HFFc6 (cell line): ENCODE measurements at regions not wholly inside any gene's neighbourhood (a gene's known extent, or its start where the extent isn't known, plus 50 kb on each side); places are given as distances from the start of the nearest gene placed in this dataset.

Experiments used
- DNase-seq: peaks from one replicate; pipeline ENCODE4 v3.0.0-alpha.2; 2018
- H3K27ac Mint-ChIP-seq: 2 replicates; pipeline ENCODE4 v1.8.0; 2020; ENCODE audit warnings: mild to moderate bottlenecking, mixed read lengths
- H3K27me3 Mint-ChIP-seq: 2 replicates; pipeline ENCODE4 v1.8.0; 2021; ENCODE audit warnings: mild to moderate bottlenecking, moderate library complexity, mixed read lengths; ENCODE audit not compliant: insufficient read depth
- H3K36me3 Mint-ChIP-seq: 2 replicates; pipeline ENCODE4 v1.8.0; 2021; ENCODE audit warnings: low read depth, mixed read lengths
- H3K4me1 Mint-ChIP-seq: 2 replicates; pipeline ENCODE4 v1.8.0; 2020; ENCODE audit warnings: low read depth, mixed read lengths
- H3K4me3 Mint-ChIP-seq: 2 replicates; pipeline ENCODE4 v1.8.0; 2020; ENCODE audit warnings: mild to moderate bottlenecking, moderate library complexity, mixed read lengths
- H3K9me3 Mint-ChIP-seq: 2 replicates; pipeline ENCODE4 v1.8.0; 2020; ENCODE audit warnings: mild to moderate bottlenecking, mixed read lengths
- TF ChIP-seq, protein P1 (sequence below): fragments of 200-600 bp; sonication (generic); IDR thresholded peaks from 2 replicates; pipeline ENCODE4 v1.5.0; 2021; ENCODE audit warnings: antibody characterized with exemption, mild to moderate bottlenecking

DNA sequence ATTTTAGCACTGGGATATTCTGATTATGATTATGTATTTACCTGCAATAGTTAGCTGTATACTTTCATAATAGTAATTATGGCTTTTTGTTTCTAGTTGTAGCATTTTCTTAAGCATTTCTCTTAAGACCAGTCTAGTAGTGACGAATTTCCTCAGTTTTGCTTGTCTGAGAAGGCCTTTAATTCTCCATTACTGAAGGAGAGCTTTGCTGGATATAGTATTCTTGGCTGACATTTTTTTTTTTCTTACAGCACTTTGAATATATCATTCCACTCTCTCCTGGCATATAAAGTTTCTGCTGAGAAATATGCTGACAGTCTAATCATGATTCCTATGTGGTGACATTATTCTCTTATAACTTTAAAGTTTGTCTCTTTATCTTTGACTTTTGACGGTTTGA lies 181.1 kb upstream of the DMRTA1 start:
- TF ChIP-seq, protein P1, sequence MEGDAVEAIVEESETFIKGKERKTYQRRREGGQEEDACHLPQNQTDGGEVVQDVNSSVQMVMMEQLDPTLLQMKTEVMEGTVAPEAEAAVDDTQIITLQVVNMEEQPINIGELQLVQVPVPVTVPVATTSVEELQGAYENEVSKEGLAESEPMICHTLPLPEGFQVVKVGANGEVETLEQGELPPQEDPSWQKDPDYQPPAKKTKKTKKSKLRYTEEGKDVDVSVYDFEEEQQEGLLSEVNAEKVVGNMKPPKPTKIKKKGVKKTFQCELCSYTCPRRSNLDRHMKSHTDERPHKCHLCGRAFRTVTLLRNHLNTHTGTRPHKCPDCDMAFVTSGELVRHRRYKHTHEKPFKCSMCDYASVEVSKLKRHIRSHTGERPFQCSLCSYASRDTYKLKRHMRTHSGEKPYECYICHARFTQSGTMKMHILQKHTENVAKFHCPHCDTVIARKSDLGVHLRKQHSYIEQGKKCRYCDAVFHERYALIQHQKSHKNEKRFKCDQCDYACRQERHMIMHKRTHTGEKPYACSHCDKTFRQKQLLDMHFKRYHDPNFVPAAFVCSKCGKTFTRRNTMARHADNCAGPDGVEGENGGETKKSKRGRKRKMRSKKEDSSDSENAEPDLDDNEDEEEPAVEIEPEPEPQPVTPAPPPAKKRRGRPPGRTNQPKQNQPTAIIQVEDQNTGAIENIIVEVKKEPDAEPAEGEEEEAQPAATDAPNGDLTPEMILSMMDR, result no peak

GRCh38 chr9:22274477-22274876 lies 172.1 kb upstream of the DMRTA1 start:
- no peaks in the 10 kb centered on the region for H3K9me3 Mint-ChIP-seq
- no peaks in the 10 kb centered on the region for H3K4me1 Mint-ChIP-seq
- TF ChIP-seq, protein P1, result no peak
- no peak for DNase-seq
- H3K27ac Mint-ChIP-seq, result no peak overlapping the region
- H3K36me3 Mint-ChIP-seq, result no peaks in the 10 kb centered on the region
- H3K4me3 Mint-ChIP-seq, result no peak overlapping the region
- no peaks in the 10 kb centered on the region for H3K27me3 Mint-ChIP-seq

More for the DNA sequence above, 181.1 kb upstream of the DMRTA1 start:
- Mint-ChIP-seq H3K4me1 (no peaks in the 10 kb centered on the region), H3K36me3 (no peaks in the 10 kb centered on the region), H3K4me3 (no peak overlapping the region), H3K27ac (no peak overlapping the region), H3K27me3 (peaks cover 10% of the 10 kb centered on the region), H3K9me3 (peaks cover 16% of the 10 kb centered on the region; the same call in 1 of the 2 replicates)
- DNase-seq, result no peak

DNA sequence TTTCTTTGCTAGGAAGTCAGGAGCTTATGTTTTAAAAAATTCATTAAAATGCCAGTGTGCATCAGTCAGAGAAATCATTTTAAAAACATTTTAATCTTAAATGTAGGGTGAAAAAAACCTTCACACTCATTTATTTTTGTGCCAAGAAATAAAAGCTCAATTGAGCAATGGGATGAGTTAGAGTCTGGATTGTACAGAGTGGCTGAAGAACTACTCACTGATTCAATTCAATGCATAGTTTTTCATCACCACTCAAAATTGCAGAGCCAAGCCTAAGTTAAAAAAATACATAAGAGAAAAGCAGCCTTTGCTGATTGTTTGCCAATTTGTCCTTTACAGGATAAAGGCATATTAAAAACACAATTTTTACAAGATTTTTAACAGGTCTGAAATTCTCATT lies 168.2 kb upstream of the DMRTA1 start:
- DNase-seq, result peak; percentile 4

DNA sequence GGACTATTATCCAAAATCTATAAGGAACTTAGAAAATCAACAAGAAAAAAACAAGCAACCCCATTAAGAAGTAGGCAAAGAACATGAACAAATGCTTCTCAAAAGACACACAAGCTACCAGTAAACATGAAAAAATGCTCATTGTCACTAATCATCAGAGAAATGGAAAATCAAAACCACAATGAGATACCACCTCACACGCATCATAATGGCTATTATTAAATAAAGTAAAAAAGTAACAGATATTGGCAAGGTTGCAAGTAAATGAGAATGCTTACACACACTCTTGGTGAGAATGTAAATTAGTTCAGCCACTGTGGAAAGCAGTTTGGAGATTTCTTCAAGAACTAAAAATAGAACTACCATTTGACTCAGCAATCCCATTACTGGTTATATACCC lies 167.0 kb upstream of the DMRTA1 start:
- no peaks in the 10 kb centered on the region for H3K36me3 Mint-ChIP-seq
- peaks cover 9% of the 10 kb centered on the region; the same call in 1 of the 2 replicates for H3K27me3 Mint-ChIP-seq
- H3K4me3 Mint-ChIP-seq, result no peak overlapping the region
- H3K9me3 Mint-ChIP-seq, result no peaks in the 10 kb centered on the region
- DNase-seq, result no peak
- H3K4me1 Mint-ChIP-seq, result no peaks in the 10 kb centered on the region
- no peak overlapping the region for H3K27ac Mint-ChIP-seq
- TF ChIP-seq, protein P1, result no peak

More for the DNA sequence above, 168.2 kb upstream of the DMRTA1 start:
- no peaks in the 10 kb centered on the region for H3K9me3 Mint-ChIP-seq
- H3K27me3 Mint-ChIP-seq, result peaks cover 3% of the 10 kb centered on the region; the same call in 1 of the 2 replicates
- no peak overlapping the region for H3K4me3 Mint-ChIP-seq
- TF ChIP-seq, protein P1, result no peak
- no peaks in the 10 kb centered on the region for H3K4me1 Mint-ChIP-seq
- no peak overlapping the region for H3K27ac Mint-ChIP-seq
- H3K36me3 Mint-ChIP-seq, result no peaks in the 10 kb centered on the region

DNA sequence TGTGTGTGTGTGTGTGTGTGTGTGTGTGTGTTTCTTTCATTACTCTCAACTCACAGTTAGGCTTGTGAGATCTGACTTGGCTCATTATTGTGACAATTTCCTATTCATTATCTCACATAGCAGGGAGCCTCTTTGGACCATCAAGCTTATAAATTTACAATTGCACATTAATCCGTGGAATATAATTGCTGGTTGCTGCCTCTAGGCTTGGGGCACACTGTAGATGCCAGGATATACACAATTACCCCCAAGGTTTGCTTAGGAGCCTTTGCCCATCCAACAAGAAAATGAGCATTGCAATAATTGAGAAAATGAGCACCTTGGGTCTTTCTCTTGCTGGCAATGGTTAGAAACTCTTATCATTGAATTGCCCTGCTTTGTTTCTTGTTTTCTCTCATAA lies 161.6 kb upstream of the DMRTA1 start:
- Mint-ChIP-seq H3K9me3 (no peaks in the 10 kb centered on the region), H3K4me3 (no peak overlapping the region), H3K27me3 (peaks cover 11% of the 10 kb centered on the region; the same call in 1 of the 2 replicates), H3K27ac (no peak overlapping the region), H3K4me1 (no peaks in the 10 kb centered on the region), H3K36me3 (no peaks in the 10 kb centered on the region)
- no peak for DNase-seq
- TF ChIP-seq, protein P1, result no peak

DNA sequence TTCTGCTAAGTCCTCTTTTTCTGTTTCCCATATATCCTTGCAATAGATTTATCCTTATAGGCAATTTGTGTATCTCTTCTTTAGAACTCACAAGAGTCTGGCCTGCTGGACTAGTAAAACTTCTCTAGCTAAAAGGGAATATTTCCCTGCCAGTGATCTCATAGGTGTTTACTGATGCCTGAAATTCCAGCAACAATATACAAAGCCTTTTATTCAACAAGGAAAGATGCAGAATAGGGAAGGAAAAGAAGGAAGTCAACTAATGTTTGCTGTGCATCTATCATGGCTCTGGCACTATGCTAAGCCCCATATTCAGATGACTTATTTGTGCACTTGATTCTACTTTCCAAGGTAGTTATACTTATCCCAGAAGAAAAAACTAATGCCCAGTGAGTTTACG lies 160.0 kb upstream of the DMRTA1 start:
- Mint-ChIP-seq H3K9me3 (no peaks in the 10 kb centered on the region), H3K4me1 (no peaks in the 10 kb centered on the region), H3K27me3 (peaks cover 13% of the 10 kb centered on the region; the same call in 1 of the 2 replicates), H3K36me3 (no peaks in the 10 kb centered on the region), H3K27ac (no peak overlapping the region), H3K4me3 (no peak overlapping the region)
- TF ChIP-seq, protein P1, result no peak
- no peak for DNase-seq
